ENCODE measurements at regions not wholly inside any gene's neighbourhood (a gene's known extent, or its start where the extent isn't known, plus 50 kb on each side); places are given as distances from the start of the nearest gene placed in this dataset.
"Not testable (repeated sequence)": the region's sequence is repeated elsewhere in the genome, so short reads cannot be mapped to it uniquely, and the experiment has no call there.

DNA sequence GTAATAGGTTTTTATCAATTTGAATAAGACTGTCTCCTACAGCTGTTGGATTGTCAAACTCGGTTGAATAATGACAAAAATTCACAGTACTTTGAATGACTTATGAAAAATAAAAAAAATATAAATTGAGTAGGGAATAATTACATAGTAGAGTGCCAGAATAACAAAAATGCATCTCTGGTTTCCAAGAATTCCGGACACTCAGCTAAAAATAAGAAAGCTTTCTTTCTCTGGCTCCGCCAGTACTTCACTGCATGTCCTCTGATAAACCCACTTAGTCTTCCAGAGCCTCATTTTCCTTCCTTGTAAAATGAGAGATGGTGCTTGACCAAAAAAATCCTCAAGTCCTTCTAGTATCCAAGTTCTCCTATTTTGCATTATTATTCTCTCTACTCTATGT is 374.6 kb upstream of the LUZP2 start:
- DNase-seq = no peak

DNA sequence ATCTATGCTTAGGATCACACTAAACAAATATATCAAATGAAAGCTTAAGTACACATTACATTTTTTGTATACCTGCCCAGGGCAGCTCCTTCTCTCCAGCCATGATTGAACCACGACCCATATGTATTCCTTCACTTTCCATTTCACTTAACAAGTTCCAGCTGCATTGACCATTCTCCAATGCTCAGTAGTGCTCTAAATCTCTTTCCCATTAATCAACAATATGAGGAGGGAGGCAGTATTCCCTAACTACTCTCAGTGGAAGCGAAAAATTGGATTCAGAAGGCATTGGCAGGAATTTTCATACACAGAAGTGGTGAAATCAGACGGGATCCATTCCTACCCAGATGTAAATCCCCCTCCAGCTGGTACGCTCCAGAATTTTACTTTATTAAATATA is 372.0 kb upstream of the LUZP2 start:
- DNase-seq = peak; percentile 12

DNA sequence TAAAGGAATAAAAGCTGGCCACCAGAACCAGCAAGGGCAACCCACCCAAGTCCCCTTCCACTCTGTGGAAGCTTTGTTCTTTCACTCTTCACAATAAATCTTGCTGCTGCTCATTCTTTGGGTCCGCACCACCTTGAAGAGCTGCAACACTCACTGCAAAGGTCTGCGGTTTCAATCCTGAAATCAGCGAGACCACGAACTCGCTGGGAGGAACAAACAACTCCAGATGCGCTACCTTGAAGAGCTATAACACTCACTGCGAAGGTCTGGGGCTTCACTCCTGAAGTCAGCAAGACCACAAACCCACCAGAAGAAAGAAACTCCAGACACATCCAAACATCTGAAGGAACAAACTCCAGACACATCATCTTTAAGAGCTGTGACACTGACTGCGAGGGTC is 365.2 kb upstream of the LUZP2 start:
- DNase-seq = no peak

DNA sequence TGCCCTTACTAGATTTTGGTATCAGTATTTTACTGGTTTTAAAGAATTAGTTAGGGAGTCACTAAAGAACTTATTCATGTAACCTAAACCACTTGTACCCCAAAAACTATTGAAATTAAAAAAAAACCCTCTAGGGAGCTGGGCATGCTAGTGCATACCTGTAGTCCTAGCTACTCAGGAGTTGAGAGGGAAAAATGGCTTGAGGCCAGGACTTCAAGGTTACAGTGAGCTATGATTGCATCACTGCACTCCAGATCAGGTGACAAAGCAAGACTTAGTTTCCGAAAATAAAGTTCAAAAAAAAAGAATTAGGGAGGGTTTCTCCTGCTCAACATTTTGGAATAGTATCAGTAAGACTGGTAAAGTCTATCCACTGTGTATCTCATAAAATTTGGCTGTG is 364.4 kb upstream of the LUZP2 start:
- DNase-seq = no peak

DNA sequence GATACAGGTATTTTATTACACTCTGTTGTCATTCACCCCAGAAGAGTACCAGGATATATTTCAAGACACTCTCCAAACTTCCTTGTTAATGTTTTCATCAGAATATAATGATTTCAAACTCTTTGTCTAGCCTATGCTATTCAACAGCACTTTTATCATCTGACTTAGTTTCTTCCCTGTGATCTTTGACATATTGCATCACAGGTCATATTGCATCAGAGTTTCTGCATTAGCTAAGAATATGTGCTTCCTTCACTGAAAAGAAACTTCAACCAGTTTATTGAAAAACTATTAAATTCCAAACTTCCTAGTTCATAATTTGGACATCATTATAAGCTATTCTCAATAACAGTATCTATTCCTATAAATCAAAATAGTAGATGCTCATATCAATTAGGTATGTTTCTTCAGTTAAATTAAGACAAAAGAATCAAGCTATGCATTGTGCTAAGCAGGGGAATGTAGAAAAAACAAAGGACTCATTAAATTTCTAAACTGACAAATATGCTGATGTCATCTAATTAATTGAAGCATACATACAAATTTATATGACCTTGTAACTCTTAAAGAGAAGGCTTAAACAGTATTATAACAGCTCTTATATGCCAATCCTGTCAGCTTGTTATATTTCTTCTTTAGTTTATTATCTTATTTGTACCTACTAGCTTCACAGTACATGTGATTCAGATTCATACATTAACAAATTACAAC is 361.8 kb upstream of the LUZP2 start:
- DNase-seq = no peak

DNA sequence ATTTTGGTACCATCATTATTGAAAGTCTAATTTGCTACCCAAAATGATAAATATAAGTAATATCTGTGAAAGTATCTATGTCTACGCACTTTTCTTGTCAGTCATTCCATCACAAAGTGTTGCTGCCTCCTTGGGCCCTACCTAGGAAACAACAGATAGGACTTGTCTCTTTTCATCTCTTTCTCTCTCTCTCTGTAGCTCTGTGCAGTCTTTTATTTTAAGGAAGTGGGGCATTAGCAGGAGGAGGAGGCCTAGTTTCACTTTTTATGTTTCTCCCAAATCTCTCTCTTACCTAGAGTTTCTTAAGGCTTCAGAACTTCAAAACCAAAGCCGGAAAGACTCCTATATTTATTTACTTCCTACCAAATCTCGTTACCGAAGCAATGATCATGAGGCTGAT is 354.8 kb upstream of the LUZP2 start:
- DNase-seq = no peak

DNA sequence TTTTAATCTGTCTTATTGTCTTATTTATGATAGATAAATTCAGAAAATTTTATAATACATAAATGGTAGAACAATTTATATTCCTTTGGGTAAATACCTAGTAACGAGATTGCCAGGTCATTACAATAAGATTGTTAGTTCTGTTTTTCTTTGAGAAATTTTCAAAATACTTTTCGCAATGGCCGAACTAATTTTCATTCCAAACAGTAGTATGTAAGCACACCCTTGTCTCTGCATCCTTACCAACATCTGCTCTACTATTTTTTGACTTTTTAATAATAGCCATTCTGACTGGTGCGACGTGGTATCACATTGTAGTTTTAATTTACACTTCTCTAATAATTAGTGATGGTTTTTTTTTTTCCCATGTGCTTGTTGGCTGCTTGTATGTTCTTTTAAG is 351.4 kb upstream of the LUZP2 start:
- DNase-seq = no peak

DNA sequence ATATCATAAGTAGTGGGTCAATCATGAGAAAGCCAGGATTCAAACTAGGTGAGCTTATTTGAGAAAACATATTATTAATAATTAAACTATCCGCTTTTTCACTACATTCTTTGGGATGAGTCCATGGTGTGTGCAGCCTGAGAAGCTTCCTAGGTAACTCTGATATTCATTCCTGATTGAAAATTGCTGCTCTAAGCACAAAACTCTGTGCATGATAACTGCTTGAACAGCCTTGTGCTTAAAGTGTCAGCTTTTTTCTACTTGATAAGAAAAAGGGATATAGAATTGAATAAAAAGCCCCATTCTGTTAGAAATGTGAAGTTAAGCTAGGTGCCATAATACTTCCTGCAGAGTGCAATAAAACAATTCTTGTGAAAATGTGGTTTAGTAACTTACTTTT is 343.5 kb upstream of the LUZP2 start:
- DNase-seq = no peak

DNA sequence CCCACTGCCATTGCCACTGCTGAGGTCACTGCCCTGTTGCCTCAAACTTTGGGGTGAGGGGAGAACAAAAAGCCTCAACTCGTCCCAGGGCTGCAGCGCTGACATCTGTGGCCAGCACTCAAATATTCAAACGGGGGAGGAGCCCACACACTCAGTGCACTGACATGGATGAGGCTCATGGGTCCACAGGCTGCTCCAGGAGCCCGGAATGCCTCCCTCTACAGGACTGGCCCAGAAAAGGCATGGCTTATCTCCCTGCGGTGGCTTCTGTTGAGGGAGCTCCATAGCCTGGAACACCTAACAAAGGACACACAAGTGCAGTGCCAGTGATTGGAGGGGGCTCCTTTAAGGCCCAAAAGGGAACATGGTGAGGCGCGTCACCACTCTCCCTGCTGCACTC is 341.1 kb upstream of the LUZP2 start:
- no peak for DNase-seq

DNA sequence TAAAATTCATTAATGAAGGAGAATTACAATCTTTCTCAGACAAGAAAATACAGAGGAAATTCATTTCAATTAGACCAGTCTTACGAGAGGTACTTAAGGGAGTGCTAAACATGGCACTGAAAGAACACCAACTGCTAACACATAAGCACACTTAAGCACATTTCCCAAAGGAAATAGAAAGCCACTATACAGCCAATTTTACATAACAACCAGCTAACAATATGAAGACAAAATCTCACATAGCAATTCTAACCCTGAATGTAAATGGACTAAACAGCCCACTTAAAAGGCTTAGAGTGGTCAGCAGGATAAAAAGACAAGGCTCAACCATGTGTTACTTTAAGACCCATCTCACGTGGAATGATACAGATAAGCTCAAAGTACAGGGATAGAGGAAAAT is 339.5 kb upstream of the LUZP2 start:
- DNase-seq = no peak

DNA sequence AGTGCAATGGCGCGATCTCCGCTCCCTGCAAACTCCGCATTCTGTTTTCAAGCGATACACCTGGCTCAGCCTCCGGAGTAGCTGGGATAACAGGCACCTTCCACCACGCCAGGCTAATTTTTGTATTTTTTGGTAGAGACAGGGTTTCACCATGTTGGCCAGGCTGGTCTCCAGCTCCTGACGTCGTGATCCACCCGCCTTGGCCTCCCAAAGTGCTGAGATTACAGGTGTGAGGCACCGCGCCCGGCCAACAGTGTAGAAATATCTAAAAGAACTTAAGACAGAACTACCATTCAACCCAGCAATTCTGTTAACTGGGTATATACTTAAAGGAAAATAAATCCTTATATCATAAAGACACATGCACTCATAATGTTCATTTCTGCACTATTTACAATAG is 335.3 kb upstream of the LUZP2 start:
- no peak for DNase-seq

DNA sequence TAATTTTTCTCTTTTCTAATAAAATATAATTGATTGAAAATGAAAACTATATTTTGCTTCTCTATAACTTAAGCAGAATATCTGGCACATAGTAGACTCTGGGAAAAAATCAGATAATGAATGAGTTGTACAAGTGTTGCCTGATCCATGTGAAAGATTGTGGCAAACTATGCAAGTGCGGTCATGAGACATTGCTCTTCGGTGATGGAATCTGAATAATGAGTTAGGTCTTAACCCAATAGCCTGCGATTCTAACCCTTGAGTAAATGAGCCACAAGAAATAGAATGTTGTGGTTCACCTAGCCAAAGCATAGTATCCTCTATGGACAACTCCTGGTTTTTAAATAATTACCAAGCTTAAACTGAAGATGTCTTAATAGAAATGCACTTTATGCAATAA is 333.7 kb upstream of the LUZP2 start:
- peak; percentile 32 for DNase-seq

DNA sequence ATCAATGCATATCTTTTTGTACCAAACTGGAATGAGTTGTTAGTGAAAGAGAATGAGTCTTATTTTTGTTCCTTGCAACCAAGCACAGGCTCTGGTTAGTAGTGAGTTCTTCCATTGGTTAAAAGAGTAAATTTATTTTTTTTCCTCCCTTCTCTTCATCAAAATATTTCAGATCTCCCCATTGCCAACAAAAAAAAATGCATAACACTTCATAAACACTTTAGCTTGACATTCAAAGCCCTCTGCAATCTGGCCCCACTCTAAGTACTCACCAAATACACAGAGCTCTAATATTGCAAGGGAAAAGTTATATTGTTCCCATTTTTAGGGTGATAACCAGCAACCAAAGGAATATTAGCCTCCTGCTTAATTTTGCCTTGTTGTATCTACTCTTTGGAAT is 333.0 kb upstream of the LUZP2 start:
- DNase-seq = no peak

DNA sequence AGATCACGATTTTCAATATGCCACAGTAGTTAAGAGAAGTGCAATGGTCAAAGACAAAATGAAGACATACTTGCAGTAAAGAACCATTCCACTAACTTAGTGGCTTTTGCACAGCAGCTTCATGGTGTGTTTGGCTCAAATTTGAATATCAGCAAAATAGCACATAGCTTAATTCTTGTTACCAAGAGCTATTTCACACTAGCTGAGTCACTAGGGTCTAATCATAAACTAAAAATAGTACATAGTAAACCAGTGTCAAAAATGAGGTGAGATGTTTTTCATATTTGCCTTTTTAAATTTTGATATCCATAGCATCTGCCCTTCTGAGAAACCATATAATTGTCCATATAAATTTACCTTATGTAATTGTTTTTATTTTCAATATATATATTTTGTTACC is 325.0 kb upstream of the LUZP2 start:
- no peak for DNase-seq

DNA sequence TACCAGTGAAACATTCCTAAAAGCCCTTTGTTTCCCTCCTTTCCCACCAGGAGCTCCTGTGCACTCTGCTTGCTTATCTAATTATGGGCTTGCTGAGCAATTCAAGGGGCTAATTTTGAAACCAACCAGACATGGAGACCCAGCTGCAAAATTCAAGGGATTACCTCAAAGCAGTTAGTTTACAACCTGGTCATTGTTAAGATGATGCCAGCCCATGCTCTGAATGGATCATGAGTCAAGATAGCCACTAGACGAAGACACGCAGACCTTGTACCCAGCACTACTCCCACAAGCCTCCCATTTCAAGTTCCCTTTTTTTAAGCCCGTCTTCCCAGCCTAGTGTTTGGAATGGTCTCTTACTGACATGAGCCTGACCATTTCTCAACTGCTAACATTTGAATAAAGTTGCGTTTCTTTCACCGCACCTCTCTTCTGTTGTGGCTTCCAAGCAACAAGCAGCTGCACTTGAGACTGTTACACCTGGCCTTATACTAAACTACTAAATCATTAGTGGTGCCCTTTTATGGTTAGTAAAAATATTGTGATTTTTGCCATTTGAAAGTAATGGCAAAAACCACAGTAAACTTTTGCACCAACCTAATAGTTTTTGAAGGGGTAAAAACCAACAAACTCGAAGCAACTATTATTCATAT is 315.3 kb upstream of the LUZP2 start:
- no peak for DNase-seq

DNA sequence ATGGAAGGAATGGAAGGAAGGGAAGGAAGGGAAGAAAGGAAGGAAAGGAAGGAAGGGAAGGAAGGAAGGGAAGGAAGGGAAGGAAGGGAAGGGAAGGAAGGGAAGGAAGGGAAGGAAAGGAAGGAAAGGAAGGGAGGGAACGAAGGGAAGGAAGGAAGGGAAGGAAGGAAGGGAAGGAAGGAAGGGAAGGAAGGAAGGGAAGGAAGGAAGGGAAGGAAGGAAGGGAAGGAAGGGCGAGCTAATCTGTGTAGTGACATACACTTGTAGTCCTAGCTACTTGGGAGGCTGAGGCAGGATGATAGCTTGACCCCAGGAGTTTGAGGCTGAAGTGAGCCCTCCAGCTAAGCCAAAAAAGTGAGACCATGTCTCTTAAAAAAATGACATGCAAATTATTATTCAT is 311.3 kb upstream of the LUZP2 start:
- DNase-seq = not testable (repeated sequence)

DNA sequence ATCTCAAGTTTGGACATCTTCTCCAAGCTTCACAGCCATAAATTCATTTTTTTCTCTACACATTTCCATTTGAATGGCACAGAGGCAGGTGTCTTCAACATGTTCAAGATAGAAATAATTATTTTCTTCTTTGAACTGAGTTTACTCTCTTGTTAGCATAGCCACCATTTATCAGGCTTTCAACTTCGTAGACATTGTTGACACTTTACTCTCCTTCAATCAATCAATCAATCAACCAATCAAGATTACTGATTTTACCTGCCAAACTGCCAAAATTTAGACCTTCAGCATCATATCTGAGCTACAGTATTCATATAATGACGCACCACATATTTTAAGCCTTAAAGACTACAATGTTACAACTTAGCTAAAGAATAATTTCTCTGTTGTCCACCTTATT is 300.1 kb upstream of the LUZP2 start:
- no peak for DNase-seq

DNA sequence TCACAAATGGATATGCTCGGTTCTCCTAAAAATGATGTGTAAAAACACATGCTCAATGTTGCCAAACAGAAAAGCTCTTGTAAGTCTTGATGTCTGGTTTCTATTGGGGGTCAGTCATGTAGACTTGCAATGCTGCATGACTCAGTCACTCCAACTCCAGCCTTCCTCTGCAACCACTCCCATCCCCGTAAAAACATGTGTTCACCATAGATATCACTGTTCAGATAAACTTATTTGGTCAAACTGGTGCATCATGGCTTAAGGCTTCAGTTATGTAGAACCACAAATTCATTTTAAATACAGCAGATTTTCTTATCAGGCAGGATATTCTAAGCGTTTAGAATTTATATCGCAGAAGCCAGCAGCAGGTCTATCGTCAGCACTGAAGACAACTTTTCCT is 298.4 kb upstream of the LUZP2 start:
- DNase-seq = peak; percentile 37

DNA sequence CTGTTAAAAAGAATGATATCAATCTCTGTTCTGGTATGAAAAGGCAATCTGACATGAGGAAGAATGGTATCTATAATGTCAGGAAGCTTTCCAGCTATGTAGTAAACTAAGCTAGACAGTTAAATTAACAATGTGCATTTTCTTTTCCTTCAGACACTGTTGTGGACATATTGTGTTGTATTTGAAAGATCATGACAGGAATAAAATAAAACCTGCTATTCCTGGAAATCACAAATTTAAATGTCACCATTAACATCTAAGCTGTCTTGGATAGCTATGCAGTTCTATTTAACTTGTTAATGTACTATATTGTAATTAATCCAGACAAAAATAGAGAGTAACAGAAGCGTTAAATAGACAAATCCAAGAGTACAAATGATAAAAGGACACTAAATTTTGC is 297.4 kb upstream of the LUZP2 start:
- DNase-seq = no peak

DNA sequence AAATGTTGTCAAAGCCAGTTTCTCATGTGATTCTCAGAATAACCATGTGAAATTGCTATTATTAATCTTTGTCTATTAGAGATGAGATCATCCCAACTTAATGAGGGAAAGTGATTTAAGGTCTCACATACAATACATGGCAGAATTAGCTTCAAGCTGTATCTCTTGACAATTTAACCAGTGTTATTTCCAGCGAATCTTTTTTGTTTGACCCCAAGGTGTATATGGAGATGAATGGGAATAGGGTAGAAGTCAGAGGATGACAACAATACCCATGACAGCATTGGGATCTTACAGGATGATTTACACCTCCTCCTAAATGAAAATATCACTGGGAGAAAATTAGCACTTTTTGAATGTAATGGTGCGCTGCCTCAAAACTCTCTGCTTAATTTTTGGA is 290.8 kb upstream of the LUZP2 start:
- no peak for DNase-seq

DNA sequence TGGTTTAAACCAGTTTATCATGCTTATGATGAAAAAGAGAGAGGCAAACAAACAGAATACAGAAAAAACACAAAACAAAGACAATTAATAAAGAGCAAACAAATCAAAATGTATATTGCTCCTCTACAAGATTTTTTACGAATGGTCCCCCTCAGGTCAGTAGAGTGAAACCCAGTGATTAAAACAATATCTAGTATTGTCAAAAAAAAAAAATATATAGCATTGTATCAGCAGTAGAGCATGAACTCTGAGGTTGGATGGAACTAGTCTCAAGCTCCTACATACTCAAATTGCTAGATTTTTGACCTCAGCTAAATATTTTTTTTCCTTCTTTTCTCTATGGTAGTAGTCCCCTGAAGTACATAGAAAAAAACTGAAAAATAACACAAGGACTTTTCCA is 290.3 kb upstream of the LUZP2 start:
- DNase-seq = no peak

DNA sequence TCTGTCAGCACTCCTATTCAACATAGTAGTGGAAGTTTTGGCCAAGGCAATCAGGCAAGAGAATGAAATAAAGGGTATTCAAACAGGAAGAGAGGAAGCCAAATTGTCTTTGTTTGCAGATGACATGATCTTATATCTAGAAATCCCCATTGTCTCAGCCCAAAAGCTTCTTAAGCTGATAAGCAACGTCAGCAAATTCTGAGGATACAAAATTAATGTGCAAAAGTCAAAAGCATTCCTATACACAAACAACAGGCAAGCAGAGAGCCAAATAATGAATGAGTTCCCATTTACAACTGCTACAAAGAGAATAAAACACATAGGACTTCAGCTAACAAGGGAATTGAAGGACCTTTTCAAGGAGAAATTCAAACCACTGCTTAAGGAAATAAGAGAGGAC is 280.4 kb upstream of the LUZP2 start:
- DNase-seq = no peak

DNA sequence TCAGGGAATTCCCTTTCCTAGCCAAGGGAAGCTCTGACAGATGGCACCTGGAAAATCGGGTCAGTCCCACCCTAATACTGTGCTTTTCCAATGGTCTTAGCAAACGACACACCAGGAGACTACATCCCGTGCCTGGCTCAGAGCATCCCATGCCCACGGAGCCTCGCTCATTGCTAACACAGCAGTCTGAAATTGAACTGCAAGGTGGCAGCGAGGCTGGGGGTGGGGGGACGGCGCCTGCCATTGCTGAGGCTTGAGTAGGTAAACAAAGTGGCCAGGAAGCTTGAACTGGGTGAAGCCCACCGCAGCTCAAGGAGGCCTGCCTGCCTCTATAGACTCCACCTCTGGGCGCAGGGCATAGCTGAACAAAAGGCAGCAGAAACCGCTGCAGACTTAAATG is 279.5 kb upstream of the LUZP2 start:
- not testable (repeated sequence) for DNase-seq

DNA sequence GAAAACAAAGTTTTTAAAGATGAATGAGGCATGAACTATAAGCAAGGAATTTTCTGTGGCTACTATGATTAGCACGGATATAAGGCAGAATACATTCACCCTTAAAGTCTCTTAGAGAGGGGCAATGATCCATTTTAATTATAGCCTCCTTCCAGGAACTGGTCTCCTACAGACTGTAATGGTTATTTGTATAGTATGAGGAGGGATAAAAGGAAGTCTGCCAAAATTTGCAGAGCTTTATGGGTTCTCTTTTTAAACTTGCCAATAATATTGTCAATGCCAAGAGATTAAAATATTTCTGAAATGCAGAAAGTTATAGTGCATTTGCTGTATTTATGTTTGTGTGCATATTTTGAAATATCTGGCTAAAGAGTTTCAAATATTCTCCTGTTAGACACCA is 271.4 kb upstream of the LUZP2 start:
- DNase-seq = no peak

DNA sequence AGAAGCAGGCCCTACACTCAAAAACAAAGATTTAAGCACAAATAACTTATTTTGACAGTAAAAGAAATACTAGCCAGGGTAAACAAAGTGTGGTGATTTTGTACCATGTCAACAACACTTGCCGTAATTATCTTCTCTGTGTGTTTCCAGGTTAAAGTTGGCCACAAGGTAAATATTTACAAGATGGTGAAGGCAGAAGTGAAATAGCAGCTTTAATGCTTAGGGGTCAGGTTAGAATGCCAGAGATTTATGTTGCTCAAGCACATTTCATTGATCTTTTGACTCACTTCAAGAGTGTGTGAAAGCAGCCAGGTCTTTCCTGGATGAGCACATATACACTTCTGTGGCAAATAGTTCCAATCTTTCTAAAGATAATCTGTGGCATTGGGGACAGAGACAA is 270.2 kb upstream of the LUZP2 start:
- no peak for DNase-seq
